ENCODE measurements at regions not wholly inside any gene's neighbourhood (a gene's known extent, or its start where the extent isn't known, plus 50 kb on each side); places are given as distances from the start of the nearest gene placed in this dataset.
A peak's percentile ranks its signal among the peaks of the same experiment; 100 is the strongest.

- DNase-seq (ENCODE audit: low spot score) (peak; percentile 86), ATAC-seq (peak; percentile 98 to 99)
- H3K9me3 Mint-ChIP-seq: no peaks in the 10 kb centered on the region
- H3K27ac Mint-ChIP-seq: peak overlapping the region; percentile 91 to 93
- H3K27me3 Mint-ChIP-seq: no peaks in the 10 kb centered on the region
- peaks cover 35 to 51% of the 10 kb centered on the region in 2 donors for H3K4me1 Mint-ChIP-seq (ENCODE audit: low read depth in 2 of 2)
- peak overlapping the region; percentile 82 for H3K4me3 Mint-ChIP-seq
- H3K36me3 Mint-ChIP-seq: no peaks in the 10 kb centered on the region
These were observed 63.6 kb downstream of the SPINK2 start for GRCh38 chr4:56757821-56758411.

- H3K27me3 Mint-ChIP-seq: no peaks in the 10 kb centered on the region
- peak; percentile 59 to 67 for ATAC-seq
- H3K9me3 Mint-ChIP-seq: no peaks in the 10 kb centered on the region
- peak overlapping the region; percentile 91 to 93 for H3K27ac Mint-ChIP-seq
- no peak for DNase-seq (ENCODE audit: low spot score)
- no peaks in the 10 kb centered on the region for H3K36me3 Mint-ChIP-seq
- H3K4me1 Mint-ChIP-seq (ENCODE audit: low read depth in 2 of 2): peaks cover 35 to 48% of the 10 kb centered on the region in 2 donors
- peak overlapping the region; percentile 82 for H3K4me3 Mint-ChIP-seq
These were observed 64.2 kb downstream of the SPINK2 start for GRCh38 chr4:56757261-56757746.

- peaks cover 6% of the 10 kb centered on the region for H3K36me3 Mint-ChIP-seq
- peak overlapping the region; percentile 15 to 93 for H3K27ac Mint-ChIP-seq
- no peak for ATAC-seq
- DNase-seq (ENCODE audit: low spot score): no peak
- no peak overlapping the region for H3K4me3 Mint-ChIP-seq
- H3K27me3 Mint-ChIP-seq: no peaks in the 10 kb centered on the region
- peaks cover 38 to 44% of the 10 kb centered on the region in 2 donors for H3K4me1 Mint-ChIP-seq (ENCODE audit: low read depth in 2 of 2)
- H3K9me3 Mint-ChIP-seq: peaks cover 4% of the 10 kb centered on the region
These were observed 65.6 kb downstream of the SPINK2 start for GRCh38 chr4:56755901-56756300.

- Mint-ChIP-seq H3K27ac (no peak overlapping the region), H3K36me3 (peaks cover 13% of the 10 kb centered on the region), H3K9me3 (peaks cover 6% of the 10 kb centered on the region), H3K27me3 (no peaks in the 10 kb centered on the region), H3K4me1 (ENCODE audit: low read depth in 2 of 2) (peaks cover 28% of the 10 kb centered on the region in 2 donors), H3K4me3 (no peak overlapping the region)
- DNase-seq (ENCODE audit: low spot score): no peak
- no peak for ATAC-seq
These were observed 68.5 kb downstream of the SPINK2 start for GRCh38 chr4:56752985-56753384.

GRCh38 chr4:56750231-56750630, 69.1 kb upstream of the HOPX start:
- Mint-ChIP-seq H3K27ac (no peak overlapping the region), H3K4me3 (no peak overlapping the region), H3K27me3 (no peaks in the 10 kb centered on the region), H3K9me3 (peaks cover 6% of the 10 kb centered on the region), H3K36me3 (peaks cover 13% of the 10 kb centered on the region), H3K4me1 (ENCODE audit: low read depth in 2 of 2) (peaks cover 5 to 7% of the 10 kb centered on the region in 2 donors)
- ATAC-seq: no peak
- DNase-seq (ENCODE audit: low spot score): no peak

- Mint-ChIP-seq H3K4me3 (no peak overlapping the region), H3K9me3 (peaks cover 6% of the 10 kb centered on the region), H3K27me3 (no peaks in the 10 kb centered on the region), H3K4me1 (ENCODE audit: low read depth in 2 of 2) (peaks cover 5 to 7% of the 10 kb centered on the region in 2 donors), H3K36me3 (peaks cover 13% of the 10 kb centered on the region), H3K27ac (no peak overlapping the region)
- DNase-seq (ENCODE audit: low spot score): no peak
- ATAC-seq: no peak
These were observed 67.2 kb upstream of the HOPX start for GRCh38 chr4:56748271-56748670.

- Mint-ChIP-seq H3K36me3 (peaks cover 11% of the 10 kb centered on the region), H3K27ac (no peak overlapping the region), H3K9me3 (peaks cover 5% of the 10 kb centered on the region), H3K4me1 (ENCODE audit: low read depth in 2 of 2) (peaks cover 5 to 7% of the 10 kb centered on the region in 2 donors), H3K27me3 (no peaks in the 10 kb centered on the region), H3K4me3 (no peak overlapping the region)
- DNase-seq (ENCODE audit: low spot score): no peak
- ATAC-seq: no peak
These were observed 65.5 kb upstream of the HOPX start for GRCh38 chr4:56746639-56747038.

GRCh38 chr4:56745042-56745441, 63.9 kb upstream of the HOPX start:
- H3K4me3 Mint-ChIP-seq: no peak overlapping the region
- DNase-seq (ENCODE audit: low spot score): no peak
- peaks cover under 1% of the 10 kb centered on the region for H3K36me3 Mint-ChIP-seq
- no peaks in the 10 kb centered on the region for H3K9me3 Mint-ChIP-seq
- ATAC-seq: no peak
- no peaks in the 10 kb centered on the region for H3K27me3 Mint-ChIP-seq
- no peaks in the 10 kb centered on the region for H3K4me1 Mint-ChIP-seq (ENCODE audit: low read depth in 2 of 2)
- no peak overlapping the region for H3K27ac Mint-ChIP-seq

- no peaks in the 10 kb centered on the region for H3K36me3 Mint-ChIP-seq
- no peaks in the 10 kb centered on the region for H3K4me1 Mint-ChIP-seq (ENCODE audit: low read depth in 2 of 2)
- no peak for ATAC-seq
- no peaks in the 10 kb centered on the region for H3K27me3 Mint-ChIP-seq
- no peak overlapping the region for H3K27ac Mint-ChIP-seq
- H3K9me3 Mint-ChIP-seq: no peaks in the 10 kb centered on the region
- no peak overlapping the region for H3K4me3 Mint-ChIP-seq
- no peak for DNase-seq (ENCODE audit: low spot score)
These were observed 62.9 kb upstream of the HOPX start for GRCh38 chr4:56744030-56744429.

GRCh38 chr4:56743550-56743949, 62.5 kb upstream of the HOPX start:
- no peaks in the 10 kb centered on the region for H3K27me3 Mint-ChIP-seq
- no peak for DNase-seq (ENCODE audit: low spot score)
- H3K27ac Mint-ChIP-seq: no peak overlapping the region
- H3K9me3 Mint-ChIP-seq: no peaks in the 10 kb centered on the region
- ATAC-seq: no peak
- no peak overlapping the region for H3K4me3 Mint-ChIP-seq
- no peaks in the 10 kb centered on the region for H3K4me1 Mint-ChIP-seq (ENCODE audit: low read depth in 2 of 2)
- H3K36me3 Mint-ChIP-seq: no peaks in the 10 kb centered on the region

GRCh38 chr4:56742080-56742871, 61.2 kb upstream of the HOPX start:
- no peak overlapping the region for H3K27ac Mint-ChIP-seq
- no peaks in the 10 kb centered on the region for H3K4me1 Mint-ChIP-seq (ENCODE audit: low read depth in 2 of 2)
- H3K4me3 Mint-ChIP-seq: no peak overlapping the region
- DNase-seq (ENCODE audit: low spot score): no peak
- no peaks in the 10 kb centered on the region for H3K27me3 Mint-ChIP-seq
- ATAC-seq: no peak
- H3K36me3 Mint-ChIP-seq: no peaks in the 10 kb centered on the region
- no peaks in the 10 kb centered on the region for H3K9me3 Mint-ChIP-seq

- DNase-seq (ENCODE audit: low spot score) (no peak), ATAC-seq (no peak)
- H3K4me3 Mint-ChIP-seq: no peak overlapping the region
- H3K36me3 Mint-ChIP-seq: no peaks in the 10 kb centered on the region
- H3K27me3 Mint-ChIP-seq: no peaks in the 10 kb centered on the region
- H3K9me3 Mint-ChIP-seq: no peaks in the 10 kb centered on the region
- no peaks in the 10 kb centered on the region for H3K4me1 Mint-ChIP-seq (ENCODE audit: low read depth in 2 of 2)
- H3K27ac Mint-ChIP-seq: no peak overlapping the region
These were observed 60.5 kb upstream of the HOPX start for GRCh38 chr4:56741595-56741994.

- Mint-ChIP-seq H3K36me3 (no peaks in the 10 kb centered on the region), H3K4me1 (ENCODE audit: low read depth in 2 of 2) (no peaks in the 10 kb centered on the region), H3K4me3 (no peak overlapping the region), H3K27ac (no peak overlapping the region), H3K27me3 (no peaks in the 10 kb centered on the region), H3K9me3 (no peaks in the 10 kb centered on the region)
- ATAC-seq: no peak
- DNase-seq (ENCODE audit: low spot score): no peak
These were observed 58.1 kb upstream of the HOPX start for GRCh38 chr4:56739066-56739777.

GRCh38 chr4:56737666-56738065, 56.6 kb upstream of the HOPX start:
- Mint-ChIP-seq H3K36me3 (no peaks in the 10 kb centered on the region), H3K4me3 (no peak overlapping the region), H3K27ac (no peak overlapping the region), H3K27me3 (peaks cover 0 to 3% of the 10 kb centered on the region in 2 donors), H3K4me1 (ENCODE audit: low read depth in 2 of 2) (no peaks in the 10 kb centered on the region), H3K9me3 (no peaks in the 10 kb centered on the region)
- DNase-seq (ENCODE audit: low spot score) (no peak), ATAC-seq (no peak)

Data from natural killer cell treated with Interleukin-12 subunit alpha and Interleukin-12 subunit beta and Interleukin-15 and Interleukin-18, amount 100 ng/mL, for 72 hours (primary cell).